Panc1 (cell line): ENCODE measurements at regions not wholly inside any gene's neighbourhood (a gene's known extent, or its start where the extent isn't known, plus 50 kb on each side); places are given as distances from the start of the nearest gene placed in this dataset.

Experiments
- POLR2AphosphoS5 ChIP-seq: IDR thresholded peaks from 2 replicates; pipeline ENCODE4 v1.6.1; 2012; ENCODE audit warnings: mild to moderate bottlenecking, low read depth, low read length, moderate library complexity
- REST ChIP-seq, 2 experiments: IDR thresholded peaks; 2 replicates each; pipeline ENCODE4 v1.6.1; 2011 to 2012; ENCODE audit warnings: low read depth in 2 of 2, control low read depth in 1 of 2, low read length in 1 of 2, mild to moderate bottlenecking in 1 of 2, moderate library complexity in 1 of 2; ENCODE audit not compliant: insufficient read depth in 1 of 2
- SIN3A ChIP-seq: IDR thresholded peaks from 2 replicates; pipeline ENCODE4 v1.6.1; 2012; ENCODE audit warnings: low read depth, mild to moderate bottlenecking, low read length, moderate library complexity, borderline replicate concordance; ENCODE audit not compliant: insufficient read depth
- TCF7L2 ChIP-seq: IDR thresholded peaks from 2 replicates; pipeline ENCODE4 v1.6.1; 2011; ENCODE audit warnings: mild to moderate bottlenecking, low read depth, low read length, inconsistent platforms
- TF ChIP-seq, protein P1 (sequence below): fragments of 450-650 bp; IDR thresholded peaks from 2 replicates; pipeline ENCODE4 v1.5.1; 2017; ENCODE audit warnings: mild to moderate bottlenecking

- TF ChIP-seq, protein P1, sequence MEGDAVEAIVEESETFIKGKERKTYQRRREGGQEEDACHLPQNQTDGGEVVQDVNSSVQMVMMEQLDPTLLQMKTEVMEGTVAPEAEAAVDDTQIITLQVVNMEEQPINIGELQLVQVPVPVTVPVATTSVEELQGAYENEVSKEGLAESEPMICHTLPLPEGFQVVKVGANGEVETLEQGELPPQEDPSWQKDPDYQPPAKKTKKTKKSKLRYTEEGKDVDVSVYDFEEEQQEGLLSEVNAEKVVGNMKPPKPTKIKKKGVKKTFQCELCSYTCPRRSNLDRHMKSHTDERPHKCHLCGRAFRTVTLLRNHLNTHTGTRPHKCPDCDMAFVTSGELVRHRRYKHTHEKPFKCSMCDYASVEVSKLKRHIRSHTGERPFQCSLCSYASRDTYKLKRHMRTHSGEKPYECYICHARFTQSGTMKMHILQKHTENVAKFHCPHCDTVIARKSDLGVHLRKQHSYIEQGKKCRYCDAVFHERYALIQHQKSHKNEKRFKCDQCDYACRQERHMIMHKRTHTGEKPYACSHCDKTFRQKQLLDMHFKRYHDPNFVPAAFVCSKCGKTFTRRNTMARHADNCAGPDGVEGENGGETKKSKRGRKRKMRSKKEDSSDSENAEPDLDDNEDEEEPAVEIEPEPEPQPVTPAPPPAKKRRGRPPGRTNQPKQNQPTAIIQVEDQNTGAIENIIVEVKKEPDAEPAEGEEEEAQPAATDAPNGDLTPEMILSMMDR, result no peak
- TF ChIP-seq TCF7L2 (no peak), REST (IDR thresholded peaks at IDR 0.05; ENCODE audit: insufficient read depth in 1 of 2, low read depth in 2 of 2, low read length in 1 of 2) (no peak), POLR2AphosphoS5 (no peak), SIN3A (no peak)
Measured at GRCh38 chr17:69907132-69907847, 167.7 kb upstream of the KCNJ16 start.
